GM19238 (cell line): ENCODE measurements at regions not wholly inside any gene's neighbourhood (a gene's known extent, or its start where the extent isn't known, plus 50 kb on each side); places are given as distances from the start of the nearest gene placed in this dataset.

ENCODE experiments used
- DNase-seq: peaks from one replicate; pipeline ENCODE4 v3.0.0; 2011; ENCODE audit warnings: low spot score; ENCODE audit not compliant: insufficient read length

GRCh38 chr2:120547662-120548061, 188.0 kb upstream of the GLI2 start:
- no peak for DNase-seq

- no peak for DNase-seq
These were observed 186.8 kb upstream of the GLI2 start for GRCh38 chr2:120548627-120549608.

- DNase-seq = no peak
These were observed 185.8 kb upstream of the GLI2 start for GRCh38 chr2:120549841-120550240.

- no peak for DNase-seq
These were observed 185.4 kb upstream of the GLI2 start for GRCh38 chr2:120550282-120550681.

- DNase-seq = no peak
These were observed 184.7 kb upstream of the GLI2 start for GRCh38 chr2:120550893-120551446.

- no peak for DNase-seq
These were observed 184.1 kb upstream of the GLI2 start for GRCh38 chr2:120551522-120551921.

- no peak for DNase-seq
These were observed 183.6 kb upstream of the GLI2 start for GRCh38 chr2:120552079-120552478.

GRCh38 chr2:120552800-120553481, 182.7 kb upstream of the GLI2 start:
- DNase-seq = no peak

- no peak for DNase-seq
These were observed 181.0 kb upstream of the GLI2 start for GRCh38 chr2:120554625-120555032.

GRCh38 chr2:120555092-120555491, 180.6 kb upstream of the GLI2 start:
- DNase-seq = no peak

- DNase-seq = no peak
These were observed 178.8 kb upstream of the GLI2 start for GRCh38 chr2:120556911-120557310.

- no peak for DNase-seq
These were observed 176.8 kb upstream of the GLI2 start for GRCh38 chr2:120558847-120559246.

GRCh38 chr2:120559401-120559800, 176.3 kb upstream of the GLI2 start:
- no peak for DNase-seq

- no peak for DNase-seq
These were observed 175.3 kb upstream of the GLI2 start for GRCh38 chr2:120560330-120560729.

GRCh38 chr2:120561379-120562035, 174.2 kb upstream of the GLI2 start:
- DNase-seq = no peak

- no peak for DNase-seq
These were observed 173.3 kb upstream of the GLI2 start for GRCh38 chr2:120562218-120563005.

- no peak for DNase-seq
These were observed 172.1 kb upstream of the GLI2 start for GRCh38 chr2:120563616-120564015.

GRCh38 chr2:120564213-120565094, 171.2 kb upstream of the GLI2 start:
- no peak for DNase-seq

- DNase-seq = no peak
These were observed 170.6 kb upstream of the GLI2 start for GRCh38 chr2:120565095-120565460.

GRCh38 chr2:120565929-120566328, 169.7 kb upstream of the GLI2 start:
- no peak for DNase-seq
